HG03378 (cell line): ENCODE measurements at regions not wholly inside any gene's neighbourhood (a gene's known extent, or its start where the extent isn't known, plus 50 kb on each side); places are given as distances from the start of the nearest gene placed in this dataset.
"Not testable (repeated sequence)": the region's sequence is repeated elsewhere in the genome, so short reads cannot be mapped to it uniquely, and the experiment has no call there.

Experiments
- ATAC-seq: cut with Tn5 transposase; IDR thresholded peaks from one replicate; pipeline ENCODE4 v1.9.1; 2021; ENCODE audit warnings: mild to moderate bottlenecking, moderate library complexity; ENCODE audit not compliant: unreplicated experiment

- ATAC-seq: no peak
Observed at GRCh38 chr20:47980336-47981177, 195.3 kb upstream of the SULF2 start.

- ATAC-seq: not testable (repeated sequence)
Observed at GRCh38 chr20:47979361-47980095, 194.2 kb upstream of the SULF2 start.

GRCh38 chr20:47978428-47979120 lies 193.3 kb upstream of the SULF2 start:
- not testable (repeated sequence) for ATAC-seq

- not testable (repeated sequence) for ATAC-seq
Observed at GRCh38 chr20:47977789-47978252, 192.5 kb upstream of the SULF2 start.

- ATAC-seq: not testable (repeated sequence)
Observed at GRCh38 chr20:47977017-47977788, 191.9 kb upstream of the SULF2 start.

GRCh38 chr20:47974234-47974878 lies 189.1 kb upstream of the SULF2 start:
- no peak for ATAC-seq

- no peak for ATAC-seq
Observed at GRCh38 chr20:47973519-47974233, 188.4 kb upstream of the SULF2 start.

GRCh38 chr20:47972916-47973309 lies 187.6 kb upstream of the SULF2 start:
- no peak for ATAC-seq

GRCh38 chr20:47972297-47972915 lies 187.1 kb upstream of the SULF2 start:
- ATAC-seq: not testable (repeated sequence)

- no peak for ATAC-seq
Observed at GRCh38 chr20:47971058-47971791, 185.9 kb upstream of the SULF2 start.

- no peak for ATAC-seq
Observed at GRCh38 chr20:47970282-47970903, 185.1 kb upstream of the SULF2 start.

GRCh38 chr20:47969426-47969825 lies 184.1 kb upstream of the SULF2 start:
- no peak for ATAC-seq

- no peak for ATAC-seq
Observed at GRCh38 chr20:47968541-47969310, 183.4 kb upstream of the SULF2 start.

GRCh38 chr20:47964149-47964548 lies 178.9 kb upstream of the SULF2 start:
- no peak for ATAC-seq

- no peak for ATAC-seq
Observed at GRCh38 chr20:47963022-47963421, 177.7 kb upstream of the SULF2 start.

GRCh38 chr20:47962286-47962963 lies 177.1 kb upstream of the SULF2 start:
- ATAC-seq: no peak
